ENCODE measurements at regions not wholly inside any gene's neighbourhood (a gene's known extent, or its start where the extent isn't known, plus 50 kb on each side); places are given as distances from the start of the nearest gene placed in this dataset.
A peak's percentile ranks its signal among the peaks of the same experiment; 100 is the strongest.

DNA sequence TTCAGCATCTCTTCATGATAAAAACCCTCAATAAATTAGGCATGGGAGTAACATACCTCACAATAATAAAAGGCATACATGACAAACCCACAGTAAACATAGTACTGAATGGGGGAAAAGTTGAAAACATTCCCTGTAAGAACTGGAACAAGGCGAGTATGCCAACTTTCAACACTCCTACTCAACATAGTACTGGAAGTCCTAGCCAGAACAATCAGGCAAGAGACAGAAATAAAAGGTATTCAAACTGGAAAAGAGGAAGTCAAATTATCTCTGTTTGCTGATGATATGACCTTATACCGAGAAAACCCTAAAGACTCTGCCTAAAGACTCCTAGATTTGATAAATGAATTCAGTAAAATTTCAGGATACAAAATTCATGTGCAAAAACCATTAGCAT, 167.6 kb downstream of the TMEM38B start:
- DNase-seq (ENCODE audit: low read depth in 3 of 3) = no peak

DNA sequence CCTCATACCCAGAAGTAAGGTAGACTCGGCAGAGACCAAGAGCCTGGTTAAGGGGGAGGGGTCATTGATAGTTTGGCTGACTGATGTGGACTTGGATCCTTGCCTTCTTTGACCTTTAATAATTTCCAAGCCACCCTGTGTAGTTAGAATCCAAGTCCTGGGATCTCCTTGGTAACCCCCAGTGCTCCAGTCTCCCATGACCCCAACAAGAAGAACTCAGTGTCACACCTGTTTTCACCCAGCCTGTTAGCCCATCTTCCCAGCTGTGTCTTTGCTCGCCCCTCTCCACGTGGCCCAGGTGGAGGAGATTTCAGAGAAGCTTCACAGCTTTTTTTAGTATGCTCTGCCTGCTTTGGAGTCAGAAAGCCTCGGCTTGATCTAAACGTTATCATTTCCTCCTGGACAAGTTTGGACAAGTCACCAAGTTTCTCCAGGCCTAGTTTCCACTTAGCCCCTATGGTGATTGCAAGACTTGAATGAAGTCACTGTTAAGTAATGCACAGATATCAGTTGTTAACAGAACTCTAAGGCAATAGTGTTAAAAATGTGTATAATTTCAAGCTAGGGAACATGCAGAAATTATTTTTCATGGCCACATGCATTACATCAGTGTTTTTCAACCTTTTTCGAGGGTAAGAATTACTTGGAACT, 170.0 kb downstream of the TMEM38B start:
- DNase-seq (ENCODE audit: low read depth in 3 of 3) = no peak

DNA sequence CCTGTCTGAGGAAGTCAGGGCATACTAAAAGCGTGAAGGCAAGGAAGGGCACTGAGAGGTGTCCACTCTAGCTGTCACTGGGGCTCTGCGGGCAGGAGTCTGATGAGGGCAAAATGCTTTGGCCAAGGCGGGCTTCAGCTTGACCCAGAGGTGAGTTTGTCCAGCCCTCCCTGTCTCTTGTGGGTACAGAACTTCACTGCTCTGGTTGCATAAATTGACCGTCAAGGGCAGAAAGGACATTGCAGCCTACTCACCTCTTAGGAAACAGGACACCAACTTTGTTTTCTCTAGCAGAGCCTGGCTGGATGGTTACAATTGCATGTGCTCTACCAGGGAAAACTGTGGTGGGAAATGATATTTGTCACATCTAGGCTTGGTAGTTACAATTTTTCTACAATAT, 170.9 kb downstream of the TMEM38B start:
- DNase-seq (ENCODE audit: low read depth in 3 of 3) = no peak

DNA sequence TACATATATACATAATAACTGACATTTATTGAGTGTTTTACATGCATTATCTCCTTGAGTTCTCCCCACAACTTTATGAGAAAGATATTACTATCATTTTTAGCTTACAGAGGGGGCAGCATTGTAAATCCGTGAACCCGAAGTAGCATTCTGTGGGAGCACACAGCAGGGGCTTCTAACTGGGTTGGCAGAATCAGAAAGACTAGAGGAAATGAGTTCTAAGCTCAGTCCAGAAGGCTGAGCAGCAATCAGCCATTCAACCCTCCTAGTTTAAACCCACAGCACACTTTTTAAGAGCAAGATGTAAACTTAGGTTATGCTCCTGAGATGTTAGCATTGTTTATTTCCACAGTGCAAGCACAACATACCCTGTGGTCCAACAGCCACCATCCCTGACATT, 177.2 kb downstream of the TMEM38B start:
- DNase-seq (ENCODE audit: low read depth in 3 of 3) = no peak

DNA sequence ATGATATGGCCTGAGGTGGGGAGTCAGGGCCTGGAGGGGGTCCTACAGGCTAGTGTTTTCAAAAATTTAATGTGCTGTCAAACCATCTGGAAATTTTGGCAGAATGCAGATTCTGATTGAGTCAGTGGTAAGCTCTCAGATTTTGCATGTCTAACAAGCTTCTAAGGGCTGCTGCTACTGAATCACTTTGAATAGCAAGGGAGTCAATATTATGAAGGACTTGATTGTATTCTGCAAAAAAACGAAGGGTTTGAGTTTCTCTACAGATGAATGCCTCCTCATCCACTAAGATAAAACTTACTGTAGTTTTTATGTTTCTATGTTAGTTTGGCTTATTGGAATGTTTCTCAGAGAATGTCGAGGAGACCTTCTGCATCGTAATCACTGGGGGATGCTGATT, 179.5 kb downstream of the TMEM38B start:
- DNase-seq (ENCODE audit: low read depth in 3 of 3) = no peak

DNA sequence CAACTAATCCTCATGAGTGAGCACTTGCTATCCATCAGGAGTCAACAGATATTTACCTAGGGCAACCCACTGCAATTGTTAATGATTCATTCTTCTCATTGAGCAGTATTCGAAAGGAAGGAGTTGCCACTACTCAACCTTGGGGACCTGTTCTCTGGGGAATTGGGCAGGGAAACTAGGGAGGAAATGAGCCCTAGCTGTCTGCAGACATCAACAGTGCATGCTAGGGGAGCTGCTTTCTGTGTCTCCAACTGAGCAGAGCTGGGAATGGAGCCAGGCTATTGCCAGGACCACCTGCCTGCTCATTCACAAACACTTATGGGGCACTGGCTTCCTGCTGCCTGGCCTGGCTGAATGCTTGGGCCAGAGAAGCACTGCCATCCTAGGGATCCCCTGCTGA, 183.4 kb downstream of the TMEM38B start:
- DNase-seq (ENCODE audit: low read depth in 3 of 3) = no peak

DNA sequence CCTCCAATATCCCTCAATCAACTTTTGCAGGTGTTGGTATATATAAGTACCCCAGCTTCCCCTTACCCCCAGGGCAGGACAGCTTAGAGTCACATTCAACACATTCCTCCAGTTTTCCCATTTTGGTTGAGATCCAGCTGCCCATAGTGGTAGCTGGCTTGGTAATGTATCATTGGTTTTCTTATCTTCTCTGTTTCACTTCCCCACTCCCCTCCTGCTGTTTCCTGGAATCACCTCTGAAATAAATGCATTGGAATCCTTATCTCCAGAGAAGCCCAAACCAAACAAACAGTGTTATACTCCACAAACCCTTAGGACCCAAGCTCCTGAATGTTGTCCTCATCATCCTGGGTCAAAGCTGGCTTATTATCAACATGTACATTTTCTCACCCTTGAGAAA, 184.8 kb downstream of the TMEM38B start:
- no peak for DNase-seq (ENCODE audit: low read depth in 3 of 3)

DNA sequence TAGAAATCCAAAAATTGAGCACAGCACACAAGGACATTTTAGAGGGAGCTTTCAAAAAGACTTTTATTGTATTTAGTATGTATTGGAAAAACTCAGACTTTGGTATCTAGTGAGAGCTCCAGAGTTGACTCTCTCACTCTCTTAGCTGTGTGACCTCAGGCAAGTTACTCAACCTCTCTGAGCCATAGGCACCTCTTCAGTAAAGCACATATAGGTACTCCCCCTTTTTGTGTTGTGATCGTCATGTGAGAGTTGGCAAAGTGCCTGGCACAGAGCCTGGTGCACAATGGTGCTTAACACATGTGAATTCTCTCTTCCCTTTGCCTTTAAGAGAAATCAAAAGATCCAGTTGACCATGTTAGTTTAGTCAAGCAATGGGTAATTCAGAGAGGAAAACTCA, 186.2 kb downstream of the TMEM38B start:
- DNase-seq (ENCODE audit: low read depth in 3 of 3) = no peak

DNA sequence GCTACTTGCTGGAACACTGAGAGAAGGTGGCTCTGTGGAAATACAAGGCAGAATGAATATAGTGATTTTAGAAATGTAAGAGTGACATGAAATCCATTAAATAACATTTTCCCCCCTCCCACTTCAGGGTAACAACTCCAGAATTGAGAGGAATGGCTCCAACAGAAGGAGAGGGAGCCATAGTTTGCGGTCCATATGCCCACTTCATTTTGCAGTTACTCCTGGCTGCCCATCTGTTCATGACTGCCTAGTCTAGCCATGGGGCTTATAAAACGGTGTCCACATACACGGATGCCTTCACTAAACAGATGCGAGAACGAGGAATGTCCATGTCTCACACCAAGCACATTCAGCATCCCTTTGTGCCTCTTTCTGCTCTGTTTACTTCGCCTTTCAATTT, 186.7 kb downstream of the TMEM38B start:
- no peak for DNase-seq (ENCODE audit: low read depth in 3 of 3)

DNA sequence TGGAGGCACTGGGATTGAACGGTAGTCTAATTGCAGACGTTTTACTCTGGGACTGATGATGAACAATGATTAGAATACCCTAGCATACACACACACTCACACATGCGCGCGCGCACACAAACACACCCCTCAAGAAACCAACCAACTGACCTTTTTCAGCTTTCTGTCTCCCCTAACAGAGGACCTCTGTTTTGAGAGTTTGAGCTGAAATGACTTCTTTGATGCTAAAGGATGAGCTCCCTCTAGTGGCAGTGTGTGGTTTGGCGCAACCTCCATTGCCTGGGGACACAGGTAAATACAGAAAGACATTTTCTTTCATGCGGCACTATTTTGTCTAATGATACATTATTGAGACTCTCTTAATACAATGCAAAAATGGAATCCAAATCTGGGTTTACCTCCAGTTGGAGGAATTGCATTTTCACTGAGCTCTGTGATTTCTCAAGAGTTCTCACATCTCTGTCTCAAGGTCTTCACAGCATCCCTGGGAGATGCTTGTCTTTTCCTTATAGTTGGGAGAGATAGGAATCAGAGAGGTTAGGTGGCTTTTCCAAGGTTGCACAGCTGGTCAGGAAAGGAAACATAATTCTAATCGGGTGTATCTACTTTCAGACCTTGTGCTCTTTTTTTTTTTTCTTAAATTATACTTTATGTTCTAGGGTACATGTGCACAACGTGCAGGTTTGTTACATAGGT, 187.5 kb downstream of the TMEM38B start:
- peak; percentile 40 to 59 (median 46) for DNase-seq (ENCODE audit: low read depth in 3 of 3)

DNA sequence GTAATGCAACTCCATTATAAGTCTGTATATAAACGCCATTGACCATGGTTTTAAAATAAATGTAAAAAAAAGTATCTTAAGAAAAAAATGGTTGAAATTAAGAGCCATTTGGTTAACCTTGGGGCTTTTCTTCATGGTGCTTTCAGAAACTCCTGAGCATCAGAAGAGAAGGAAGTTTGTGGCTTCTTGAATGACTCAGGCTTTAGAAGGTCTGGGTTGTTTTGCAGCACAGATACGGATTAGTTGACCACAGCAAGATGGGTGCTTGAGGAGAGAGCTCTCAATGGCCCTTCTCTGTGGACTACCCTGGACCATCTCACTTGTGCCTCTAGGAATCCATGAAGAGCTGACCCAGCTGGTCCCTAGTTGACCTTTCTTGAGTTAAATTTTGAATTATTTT, 189.5 kb downstream of the TMEM38B start:
- no peak for DNase-seq (ENCODE audit: low read depth in 3 of 3)

DNA sequence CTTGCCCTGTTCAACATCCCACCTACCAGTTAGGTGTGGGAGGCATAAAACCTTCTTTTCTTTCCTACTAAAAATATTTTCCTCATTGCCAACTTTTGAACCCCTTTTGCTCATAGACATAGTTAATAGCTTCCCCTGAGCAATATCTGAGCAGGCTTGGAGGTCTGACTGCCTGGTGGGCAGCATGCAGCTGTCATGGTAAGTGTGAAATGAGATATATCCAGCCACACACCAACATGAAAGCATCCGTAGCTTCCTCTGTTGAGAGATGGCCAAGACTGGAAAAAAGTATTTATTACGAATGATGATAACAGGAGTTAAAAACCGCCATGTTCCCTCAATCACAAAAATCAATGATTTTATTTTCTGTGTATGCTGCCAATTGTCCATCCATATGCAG, 190.1 kb downstream of the TMEM38B start:
- DNase-seq (ENCODE audit: low read depth in 3 of 3) = no peak

DNA sequence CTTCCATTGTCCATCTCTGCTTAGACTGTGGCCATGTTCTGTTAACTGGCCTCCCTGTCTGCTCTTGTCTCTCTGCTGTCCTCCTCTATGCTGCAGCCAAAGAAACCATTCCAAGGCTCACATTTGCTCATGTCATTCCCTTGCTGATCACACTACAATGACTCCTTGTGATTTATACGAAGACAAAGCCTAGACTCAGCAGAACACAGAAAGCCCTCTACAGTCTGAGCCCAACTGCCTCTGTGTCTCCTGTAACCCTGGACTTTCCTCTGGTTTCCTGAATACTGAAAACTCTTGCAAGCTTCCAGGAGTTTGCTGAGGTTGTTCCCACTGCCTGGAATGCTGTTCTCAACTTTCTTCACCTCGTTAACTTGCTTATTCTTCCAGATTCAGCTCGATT, 191.8 kb downstream of the TMEM38B start:
- DNase-seq (ENCODE audit: low read depth in 3 of 3) = no peak

DNA sequence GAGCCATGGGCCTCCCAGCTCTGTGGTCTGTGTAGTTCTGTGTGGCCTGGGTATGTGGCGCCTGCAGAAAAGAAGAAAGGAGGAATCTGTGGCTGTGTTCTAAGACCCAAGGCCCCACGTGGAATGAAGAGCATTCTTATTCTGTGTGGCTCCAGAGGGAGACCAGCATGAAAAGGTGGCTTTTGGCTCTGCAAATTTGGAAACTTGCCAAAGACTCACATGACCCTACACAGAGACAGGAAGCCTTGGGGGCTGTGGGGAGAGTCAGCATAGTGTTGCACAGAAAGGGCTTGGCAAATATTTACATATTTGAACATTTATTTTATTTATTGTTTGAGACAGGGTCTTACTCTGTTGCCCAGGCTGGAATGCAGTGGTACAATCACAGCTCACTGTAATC, 193.3 kb downstream of the TMEM38B start:
- DNase-seq (ENCODE audit: low read depth in 3 of 3) = no peak

DNA sequence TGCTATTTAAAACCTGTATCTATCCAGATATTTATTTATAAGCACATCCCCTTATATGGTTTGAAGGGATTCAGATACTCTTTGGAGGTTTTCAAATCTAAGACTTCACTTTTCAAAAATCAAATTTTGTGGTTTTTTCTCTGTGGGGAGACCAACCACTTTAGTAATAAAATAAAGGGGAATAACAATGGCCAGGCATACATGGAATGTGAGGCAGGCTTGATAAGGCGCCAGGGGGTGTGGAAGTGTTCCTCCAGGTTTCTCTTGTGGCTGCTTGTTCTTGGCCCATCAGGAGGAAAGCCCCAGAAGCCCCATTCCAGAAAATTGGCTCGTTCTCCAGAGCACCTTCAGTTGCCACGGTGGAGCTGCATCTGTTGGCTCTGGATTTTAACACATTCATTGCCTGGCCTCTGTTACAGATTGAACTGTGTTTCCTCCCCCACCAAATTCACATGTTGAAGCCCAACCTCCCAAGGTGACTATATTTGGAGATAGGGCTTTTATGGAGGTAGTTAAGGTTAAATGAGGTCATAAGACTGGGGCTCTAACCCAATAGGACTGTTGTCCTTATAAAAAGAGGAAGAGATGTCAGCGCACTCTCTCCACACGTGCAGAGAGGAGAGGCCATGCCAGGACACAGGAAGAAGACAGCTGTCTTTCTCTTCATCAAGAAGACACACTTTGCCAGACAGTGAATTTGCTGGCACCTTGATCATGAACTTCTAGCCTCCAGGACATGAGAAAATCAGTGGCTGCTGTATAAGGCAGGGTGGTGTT, 195.9 kb downstream of the TMEM38B start:
- no peak for DNase-seq (ENCODE audit: low read depth in 3 of 3)

DNA sequence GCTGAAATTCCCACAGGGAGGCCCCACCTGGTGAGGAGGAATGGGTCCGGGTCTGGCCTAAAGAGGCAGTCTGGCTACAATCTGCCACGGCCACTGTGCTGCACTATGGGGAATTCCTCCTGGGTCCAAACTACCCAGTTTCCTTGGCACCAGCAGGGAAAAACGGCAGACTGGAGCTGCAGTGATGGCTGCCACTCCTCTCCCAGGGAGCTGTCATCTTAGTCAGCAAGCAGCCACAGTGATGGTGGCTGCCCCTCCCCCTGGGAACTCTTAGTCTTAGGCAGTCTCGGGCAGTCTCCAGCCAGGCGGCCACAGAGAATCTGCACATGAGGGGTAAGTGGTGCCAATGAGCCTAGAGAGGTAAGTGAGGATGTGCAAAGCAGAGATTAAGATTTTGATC, 205.8 kb downstream of the TMEM38B start:
- no peak for DNase-seq (ENCODE audit: low read depth in 3 of 3)

DNA sequence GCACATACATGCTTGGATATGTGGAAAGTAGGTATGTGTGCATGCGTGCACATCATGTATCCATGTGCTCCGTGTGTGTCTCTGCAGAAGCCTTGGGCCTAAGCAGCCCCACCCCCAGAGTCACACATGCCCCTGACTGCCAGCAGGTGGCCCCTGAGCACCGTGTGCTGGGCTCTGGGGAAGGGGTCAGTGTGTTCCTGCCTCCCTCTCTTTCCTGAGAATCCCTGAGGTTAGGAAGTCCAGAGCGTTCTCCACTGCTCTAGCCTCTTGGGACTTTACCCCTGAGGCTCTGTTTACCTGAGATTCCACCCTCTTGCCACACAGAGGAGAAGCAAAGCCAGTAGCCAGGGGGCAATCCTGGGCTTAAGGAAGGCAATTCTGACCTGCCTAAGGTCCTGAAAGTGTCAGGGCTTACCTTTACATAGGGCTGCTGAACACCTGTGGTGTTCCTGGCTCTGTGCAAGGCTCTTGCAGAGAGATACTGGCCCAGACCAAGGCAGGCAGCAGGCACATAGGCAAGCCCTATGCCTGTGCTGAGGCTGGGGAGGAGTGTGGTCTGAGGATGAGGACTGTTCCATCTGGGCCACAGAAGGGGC, 207.3 kb downstream of the TMEM38B start:
- DNase-seq (ENCODE audit: low read depth in 3 of 3) = no peak

DNA sequence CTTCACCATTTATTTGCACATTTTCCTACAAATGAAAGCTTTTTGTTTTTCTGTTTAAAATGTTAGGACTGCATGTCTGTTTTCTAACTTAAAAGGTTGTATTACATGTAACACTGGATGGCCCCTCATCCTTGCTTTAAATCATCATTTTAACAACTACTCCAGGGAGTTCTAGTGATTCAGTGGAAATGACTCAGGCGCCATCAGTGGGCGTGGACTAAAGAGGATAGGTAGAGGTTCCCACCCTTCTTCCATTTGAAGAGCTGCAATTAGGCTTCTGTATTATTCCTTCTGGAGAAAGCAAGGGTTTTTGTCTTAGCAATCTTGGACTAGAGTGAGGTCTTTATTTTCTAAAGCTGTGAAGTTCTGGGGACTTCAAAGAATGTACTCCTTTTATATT, 213.7 kb downstream of the TMEM38B start:
- DNase-seq (ENCODE audit: low read depth in 3 of 3) = no peak

DNA sequence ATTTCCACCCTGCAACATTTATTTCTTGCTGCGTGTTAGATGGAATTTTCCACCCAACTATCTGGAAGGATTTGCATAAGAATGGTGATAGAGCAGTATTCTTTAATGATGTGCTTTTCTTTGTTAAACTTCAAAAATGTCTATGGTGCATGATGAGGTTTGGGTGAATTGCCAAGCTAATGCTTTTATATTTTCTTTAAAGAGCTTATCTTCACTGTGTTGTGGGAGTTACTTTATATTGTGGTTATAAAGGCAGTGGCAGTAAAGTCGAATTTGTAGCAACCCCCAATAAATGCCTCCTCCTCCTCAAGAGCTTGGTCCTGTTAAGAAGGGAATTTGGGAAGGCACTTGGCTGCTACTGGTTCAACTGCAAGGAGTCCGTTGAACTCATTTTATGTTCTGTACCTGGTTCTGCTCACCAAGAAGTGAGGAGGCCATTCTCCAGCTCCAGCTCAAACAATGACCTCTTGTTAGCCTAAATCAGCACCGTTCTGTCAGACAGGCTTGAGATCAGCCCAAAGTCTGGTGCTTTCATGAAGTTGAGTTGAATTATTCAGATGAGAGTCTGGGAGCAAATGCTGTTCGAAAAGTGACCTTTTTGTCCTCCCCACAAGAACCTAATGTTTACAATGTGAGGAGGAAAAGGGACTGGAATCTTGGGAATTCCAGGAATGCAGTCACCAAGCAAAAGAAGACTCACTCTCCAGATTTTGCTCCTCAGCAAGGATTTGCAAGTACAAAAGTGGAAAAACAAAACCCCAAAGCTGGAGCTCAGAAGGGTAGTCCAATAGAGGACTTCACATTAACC, 217.0 kb downstream of the TMEM38B start:
- no peak for DNase-seq (ENCODE audit: low read depth in 3 of 3)

DNA sequence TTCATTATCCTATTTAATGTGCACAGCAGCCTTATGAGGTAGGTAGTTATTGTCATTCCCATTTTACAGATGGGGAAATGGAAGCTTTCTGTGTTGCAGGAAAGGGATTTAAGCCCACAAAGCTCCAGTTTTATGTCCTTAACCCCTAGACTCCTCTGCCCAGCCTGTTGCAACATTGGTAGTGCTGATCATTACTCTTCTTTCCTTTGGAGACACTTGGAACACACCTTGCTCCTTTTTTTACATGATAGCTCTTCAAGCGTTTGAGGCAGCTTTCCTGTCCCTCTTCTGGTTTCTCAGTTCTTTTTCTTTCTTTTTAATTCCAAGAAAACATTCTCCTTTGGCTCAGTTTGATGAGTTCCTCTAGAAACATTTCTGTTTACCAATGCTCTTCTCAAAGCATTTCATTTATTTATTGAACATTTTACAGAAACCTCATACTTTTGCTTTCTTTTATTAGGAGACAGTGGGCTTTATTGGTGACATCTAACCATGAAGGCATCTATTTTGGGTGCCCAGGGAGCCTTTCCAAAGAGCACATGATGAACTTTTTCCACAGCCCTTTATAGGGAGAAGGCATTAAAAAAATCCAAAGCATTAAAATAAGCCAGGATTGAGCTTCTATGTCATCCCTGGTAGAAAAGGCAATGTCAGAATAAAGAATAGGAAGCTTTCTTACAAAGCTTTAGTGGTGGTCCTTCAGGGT, 218.0 kb downstream of the TMEM38B start:
- DNase-seq (ENCODE audit: low read depth in 3 of 3) = no peak

DNA sequence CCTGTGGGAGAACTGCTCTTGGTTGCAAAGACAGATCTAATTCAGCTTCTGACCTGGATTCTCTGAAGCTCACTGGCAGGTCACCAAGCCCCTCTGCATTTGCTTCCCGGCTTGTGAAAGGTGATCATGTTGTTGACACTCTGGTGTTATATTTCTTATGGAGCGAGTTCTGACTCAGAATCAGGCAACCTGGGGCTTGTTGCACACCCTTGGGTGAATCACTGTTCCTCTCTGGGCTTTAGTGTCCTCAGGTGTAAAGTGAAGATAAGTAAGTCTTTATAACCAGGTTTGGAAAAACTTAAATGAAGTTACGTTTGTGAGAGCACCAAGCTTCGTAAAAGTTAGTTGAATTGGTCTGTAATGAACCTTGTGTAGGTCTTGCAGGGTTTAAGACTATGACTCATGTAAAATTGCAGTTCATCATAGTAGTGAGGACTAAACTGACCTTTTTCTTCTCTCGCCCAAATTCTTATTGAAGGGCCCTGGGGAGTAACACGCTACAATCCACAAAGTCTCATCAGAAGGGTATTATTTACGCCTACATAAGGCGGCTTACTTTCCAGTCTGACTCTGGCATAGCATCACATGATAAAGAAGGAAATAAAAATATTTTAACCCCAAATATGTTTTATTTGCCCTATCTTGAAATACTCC, 218.6 kb downstream of the TMEM38B start:
- no peak for DNase-seq (ENCODE audit: low read depth in 3 of 3)
